C4-2B (cell line): ENCODE measurements at regions not wholly inside any gene's neighbourhood (a gene's known extent, or its start where the extent isn't known, plus 50 kb on each side); places are given as distances from the start of the nearest gene placed in this dataset.
"Not testable (repeated sequence)": the region's sequence is repeated elsewhere in the genome, so short reads cannot be mapped to it uniquely, and the experiment has no call there.

Experiments used
- H3K27ac ChIP-seq: fragments of 450-650 bp; 2 replicates; pipeline ENCODE4 v1.5.1; 2017
- CTCF ChIP-seq: fragments of 450-650 bp; conservative IDR thresholded peaks from 2 replicates; pipeline ENCODE4 v1.5.1; 2017; ENCODE audit warnings: mild to moderate bottlenecking
- ZFX ChIP-seq: fragments of 450-650 bp; IDR thresholded peaks from 2 replicates; pipeline ENCODE4 v1.6.1; 2017

DNA sequence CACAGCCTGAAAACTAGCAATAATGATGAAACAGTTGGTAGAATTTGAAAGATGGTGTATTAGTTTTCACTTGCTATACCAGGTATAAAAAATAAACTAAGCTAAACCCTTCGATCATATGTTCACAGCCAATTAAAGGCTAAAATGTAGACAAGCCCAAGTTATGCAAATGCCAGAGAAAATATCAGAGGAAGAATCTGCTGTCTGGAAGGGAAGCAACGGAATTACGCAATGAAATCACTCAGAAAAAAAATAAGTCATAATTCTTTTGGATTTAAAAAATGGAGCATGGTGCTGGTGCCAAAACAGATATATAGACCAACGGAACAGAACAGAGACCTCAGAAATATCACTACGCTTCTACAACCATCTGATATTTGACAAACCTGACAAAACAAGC lies 108.3 kb downstream of the ARL4C start:
- no peak overlapping the region for H3K27ac ChIP-seq
- no peak for TF ChIP-seq CTCF
- no peak for TF ChIP-seq ZFX

- TF ChIP-seq ZFX, result no peak
- no peak for TF ChIP-seq CTCF
- H3K27ac ChIP-seq, result no peak overlapping the region
These were observed 109.9 kb downstream of the ARL4C start for GRCh38 chr2:234386971-234387370.

DNA sequence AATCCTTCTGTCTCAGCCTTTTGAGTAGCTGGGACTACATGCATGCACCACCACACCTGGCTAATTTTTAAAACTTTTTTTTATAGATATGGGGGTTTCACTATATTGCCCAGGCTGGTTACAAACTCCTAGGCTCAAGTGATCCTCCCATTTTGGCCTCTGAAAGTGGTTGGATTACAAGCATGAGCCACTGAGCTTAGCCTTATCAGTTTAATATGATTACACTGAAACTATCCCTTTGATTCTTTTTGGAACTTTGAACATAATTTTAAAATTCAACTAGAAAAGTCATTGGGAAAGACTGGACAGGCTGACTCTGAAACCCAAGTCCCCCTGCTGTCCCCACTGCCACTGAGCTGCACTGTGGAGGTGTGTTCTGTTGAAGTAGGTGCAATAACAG lies 114.8 kb downstream of the ARL4C start:
- no peak for TF ChIP-seq ZFX
- no peak for TF ChIP-seq CTCF
- no peak overlapping the region for H3K27ac ChIP-seq

DNA sequence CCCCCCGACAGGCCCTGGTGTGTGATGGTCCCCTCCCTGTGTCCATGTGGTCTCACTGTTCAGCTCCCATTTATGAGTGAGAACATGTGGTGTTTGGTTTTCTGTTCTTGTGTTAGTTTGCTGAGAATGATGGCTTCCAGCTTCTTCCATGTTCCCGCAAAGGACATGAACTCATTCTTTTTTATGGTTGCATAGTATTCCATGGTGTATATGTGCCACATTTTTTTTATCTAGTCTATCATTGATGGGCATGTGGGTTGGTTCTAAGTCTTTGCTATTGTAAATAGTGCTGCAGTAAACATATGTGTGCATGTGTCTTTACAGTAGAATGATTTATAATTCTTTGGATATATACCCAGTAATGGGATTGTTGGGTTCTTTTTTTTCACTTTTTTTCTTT lies 117.9 kb downstream of the ARL4C start:
- H3K27ac ChIP-seq, result not testable (repeated sequence)

DNA sequence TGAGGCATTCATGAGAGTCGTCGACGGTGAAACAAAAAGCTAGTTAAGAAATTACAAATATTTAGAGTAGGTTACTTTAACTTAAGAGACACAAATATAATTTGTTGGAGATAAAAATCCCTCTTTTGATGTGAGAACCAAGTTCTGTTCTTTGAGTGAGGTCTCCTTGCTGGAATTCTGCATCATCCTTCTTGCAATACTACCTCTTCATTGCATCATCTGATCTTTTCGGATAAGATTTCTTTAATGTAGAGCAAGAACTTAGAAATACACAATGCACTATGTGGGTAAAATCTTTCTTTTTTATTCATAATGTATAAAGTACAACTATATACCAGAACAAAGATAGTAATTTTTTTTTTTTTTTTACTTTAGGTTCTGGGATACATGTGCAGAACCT lies 118.4 kb downstream of the ARL4C start:
- H3K27ac ChIP-seq, result no peak overlapping the region
- TF ChIP-seq CTCF (no peak), ZFX (no peak)

DNA sequence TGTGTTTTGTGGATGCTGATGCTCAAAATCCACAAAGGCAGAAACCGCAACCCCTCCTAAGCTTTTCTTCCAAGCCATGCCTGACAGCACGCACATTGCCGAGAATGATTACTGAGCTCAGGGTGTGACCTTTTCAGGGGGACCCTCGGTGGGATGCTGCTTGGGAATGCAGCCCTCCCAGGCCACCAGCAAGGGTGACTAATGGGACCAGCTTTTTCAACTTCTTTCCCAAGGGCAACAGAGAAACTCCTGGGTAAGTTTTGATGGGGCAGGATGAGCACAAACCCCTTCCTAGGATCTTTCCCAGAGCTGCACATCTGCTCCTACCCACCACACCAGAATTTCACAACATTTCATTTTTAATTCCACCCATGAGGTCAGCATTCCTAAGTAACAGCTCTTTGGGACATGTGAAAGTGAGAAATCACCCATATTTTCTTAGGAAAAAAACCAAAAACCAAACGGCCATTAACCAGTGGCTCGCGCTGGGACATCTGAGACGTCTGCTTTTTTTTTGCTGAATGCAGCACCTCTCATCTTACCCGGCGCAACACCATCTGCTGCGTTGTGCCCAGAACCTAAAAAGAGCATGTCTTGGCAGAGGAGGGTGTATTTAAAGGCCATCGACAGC lies 119.0 kb downstream of the ARL4C start:
- H3K27ac ChIP-seq, result no peak overlapping the region

GRCh38 chr2:234376229-234376628 lies 120.7 kb downstream of the ARL4C start:
- no peak overlapping the region for H3K27ac ChIP-seq
- TF ChIP-seq CTCF (no peak), ZFX (no peak)

More for the DNA sequence above, 119.0 kb downstream of the ARL4C start:
- TF ChIP-seq ZFX (no peak), CTCF (no peak)

GRCh38 chr2:234375176-234375880 lies 121.6 kb downstream of the ARL4C start:
- TF ChIP-seq ZFX, result no peak
- TF ChIP-seq CTCF, result no peak
- no peak overlapping the region for H3K27ac ChIP-seq
